WERI-Rb-1 (cell line): ENCODE measurements at regions not wholly inside any gene's neighbourhood (a gene's known extent, or its start where the extent isn't known, plus 50 kb on each side); places are given as distances from the start of the nearest gene placed in this dataset.
"Not testable (repeated sequence)": the region's sequence is repeated elsewhere in the genome, so short reads cannot be mapped to it uniquely, and the experiment has no call there.

Source experiments
- DNase-seq: peaks from one replicate; pipeline ENCODE4 v3.0.0-alpha.2; 2020
- H3K27ac ChIP-seq: fragments of 250-450 bp; sonication (Bioruptor Pico); 2 replicates; pipeline ENCODE4 v1.5.1; 2020; ENCODE audit warnings: mild to moderate bottlenecking, moderate library complexity
- H3K27me3 ChIP-seq: fragments of 250-450 bp; sonication (Bioruptor Pico); 2 replicates; pipeline ENCODE4 v1.5.1; 2021; ENCODE audit warnings: mild to moderate bottlenecking, low read depth, moderate library complexity; ENCODE audit not compliant: insufficient read depth, severe bottlenecking
- H3K36me3 ChIP-seq: fragments of 250-450 bp; sonication (Bioruptor Pico); 2 replicates; pipeline ENCODE4 v1.5.1; 2020; ENCODE audit warnings: mild to moderate bottlenecking, moderate library complexity
- H3K4me3 ChIP-seq: 2 replicates; pipeline ENCODE4 v1.5.1; 2011; ENCODE audit warnings: low read depth, mild to moderate bottlenecking, control low read depth, low read length
- H3K9me3 ChIP-seq: fragments of 250-450 bp; sonication (Bioruptor Pico); 2 replicates; pipeline ENCODE4 v1.5.1; 2021; ENCODE audit warnings: mild to moderate bottlenecking, moderate library complexity; ENCODE audit not compliant: severe bottlenecking
- TF ChIP-seq, protein P1 (sequence below): IDR thresholded peaks from 2 replicates; pipeline ENCODE4 v1.5.1; 2011; ENCODE audit warnings: low read depth, mild to moderate bottlenecking, control low read depth, inconsistent platforms, low read length

DNA sequence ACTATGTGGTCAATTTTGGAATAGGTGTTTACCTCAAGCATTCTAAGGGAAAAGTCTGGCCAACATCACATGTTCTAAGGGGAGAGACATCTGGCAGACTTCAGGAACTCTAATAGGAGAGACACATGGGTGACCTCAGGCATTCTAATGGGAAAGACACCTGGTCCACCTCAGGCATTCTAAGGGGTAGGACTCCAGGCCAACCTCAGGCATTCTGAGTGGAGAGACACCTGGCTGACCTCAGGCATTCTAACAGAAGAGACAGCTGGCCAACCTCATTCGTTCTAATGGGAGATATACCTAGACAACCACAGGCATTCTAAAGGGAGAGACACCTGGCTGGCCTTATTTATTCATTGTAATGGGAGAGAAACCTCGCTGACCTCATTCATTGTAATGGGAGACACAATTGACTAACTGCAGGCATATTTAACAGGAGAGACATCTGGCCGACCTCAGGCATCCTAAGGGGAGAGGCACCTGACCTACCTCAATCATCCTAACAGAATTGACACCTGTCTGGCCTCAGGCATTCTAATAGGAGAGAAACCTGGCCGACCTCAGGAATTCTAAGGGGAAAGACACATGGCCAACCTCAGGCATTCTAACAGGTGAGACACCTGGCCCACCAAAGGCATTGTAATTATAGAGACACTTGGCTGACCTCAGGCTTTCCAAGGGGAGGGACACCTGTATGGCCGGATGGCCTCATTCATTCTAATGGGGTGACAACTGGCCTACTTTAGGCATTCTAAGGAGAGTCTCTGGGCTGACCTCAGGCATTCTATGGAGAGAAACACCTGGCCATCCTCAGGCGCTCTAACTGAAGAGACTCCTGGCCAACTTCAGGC lies 1346.8 kb downstream of the UQCRFS1 start:
- Histone ChIP-seq H3K27ac (no peak overlapping the region), H3K4me3 (no peak overlapping the region), H3K9me3 (peaks cover 2% of the 10 kb centered on the region), H3K27me3 (no peaks in the 10 kb centered on the region), H3K36me3 (no peaks in the 10 kb centered on the region)
- TF ChIP-seq, protein P1, sequence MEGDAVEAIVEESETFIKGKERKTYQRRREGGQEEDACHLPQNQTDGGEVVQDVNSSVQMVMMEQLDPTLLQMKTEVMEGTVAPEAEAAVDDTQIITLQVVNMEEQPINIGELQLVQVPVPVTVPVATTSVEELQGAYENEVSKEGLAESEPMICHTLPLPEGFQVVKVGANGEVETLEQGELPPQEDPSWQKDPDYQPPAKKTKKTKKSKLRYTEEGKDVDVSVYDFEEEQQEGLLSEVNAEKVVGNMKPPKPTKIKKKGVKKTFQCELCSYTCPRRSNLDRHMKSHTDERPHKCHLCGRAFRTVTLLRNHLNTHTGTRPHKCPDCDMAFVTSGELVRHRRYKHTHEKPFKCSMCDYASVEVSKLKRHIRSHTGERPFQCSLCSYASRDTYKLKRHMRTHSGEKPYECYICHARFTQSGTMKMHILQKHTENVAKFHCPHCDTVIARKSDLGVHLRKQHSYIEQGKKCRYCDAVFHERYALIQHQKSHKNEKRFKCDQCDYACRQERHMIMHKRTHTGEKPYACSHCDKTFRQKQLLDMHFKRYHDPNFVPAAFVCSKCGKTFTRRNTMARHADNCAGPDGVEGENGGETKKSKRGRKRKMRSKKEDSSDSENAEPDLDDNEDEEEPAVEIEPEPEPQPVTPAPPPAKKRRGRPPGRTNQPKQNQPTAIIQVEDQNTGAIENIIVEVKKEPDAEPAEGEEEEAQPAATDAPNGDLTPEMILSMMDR, result no peak
- DNase-seq, result no peak

DNA sequence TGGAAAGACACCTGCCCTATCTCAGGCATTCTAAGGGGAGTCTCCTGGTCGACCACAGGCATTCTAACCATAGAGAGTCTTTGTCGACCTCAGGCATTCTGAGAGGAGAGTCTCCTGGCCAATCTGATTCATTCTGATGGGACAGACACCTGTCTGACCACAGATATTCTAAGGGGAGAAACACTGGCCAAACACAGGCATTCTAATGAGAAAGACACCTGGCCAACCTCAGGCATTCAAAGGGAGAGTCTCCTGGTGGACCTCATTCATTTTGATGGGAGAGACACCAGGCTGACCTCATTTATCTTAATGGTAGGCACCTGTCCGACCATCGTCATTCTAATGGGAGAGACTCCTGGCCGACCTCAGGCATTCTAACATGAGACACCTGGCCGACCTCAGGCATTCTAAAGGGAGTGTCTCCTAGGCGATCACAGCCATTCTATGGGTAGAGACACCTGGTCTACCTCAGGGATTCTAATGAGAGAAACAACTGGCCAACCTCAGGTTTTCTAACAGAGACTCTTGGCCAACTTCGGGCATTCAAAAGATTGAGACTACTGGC lies 1351.5 kb downstream of the UQCRFS1 start:
- H3K9me3 ChIP-seq, result peaks cover 15% of the 10 kb centered on the region
- TF ChIP-seq, protein P1, result no peak
- no peaks in the 10 kb centered on the region for H3K36me3 ChIP-seq
- DNase-seq, result no peak
- no peak overlapping the region for H3K27ac ChIP-seq
- H3K4me3 ChIP-seq, result no peak overlapping the region
- no peaks in the 10 kb centered on the region for H3K27me3 ChIP-seq

DNA sequence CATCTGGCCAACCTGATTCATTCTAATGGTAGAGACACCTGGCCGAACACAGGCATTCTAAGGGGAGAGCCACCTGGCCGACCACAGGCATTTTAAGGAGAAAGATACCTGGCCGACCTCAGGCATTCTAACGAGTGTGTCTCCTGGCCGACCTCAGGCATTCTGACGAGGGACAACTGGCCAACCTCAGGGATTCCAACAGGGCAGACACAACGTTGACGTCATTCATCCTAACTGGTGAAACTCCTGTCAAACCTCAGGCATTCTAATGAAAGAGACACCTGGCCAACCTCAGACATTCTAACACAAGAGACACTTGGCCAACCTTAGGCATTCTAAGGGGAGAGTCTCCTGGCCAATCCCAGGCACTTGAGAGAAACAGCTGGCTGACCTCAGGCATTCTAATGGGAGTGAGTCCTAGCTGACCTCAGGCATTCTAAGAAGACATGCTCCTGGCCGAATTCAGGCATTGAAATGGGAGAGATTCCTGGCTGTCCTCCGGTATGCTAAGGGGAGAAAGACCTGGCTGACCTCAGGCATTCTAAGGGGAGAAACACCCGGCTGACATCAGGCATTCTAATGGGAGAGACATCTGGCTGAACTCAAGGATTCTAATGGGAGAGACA lies 1352.5 kb downstream of the UQCRFS1 start:
- TF ChIP-seq, protein P1, result no peak
- Histone ChIP-seq H3K27ac (no peak overlapping the region), H3K4me3 (no peak overlapping the region), H3K27me3 (no peaks in the 10 kb centered on the region), H3K36me3 (no peaks in the 10 kb centered on the region), H3K9me3 (peaks cover 15% of the 10 kb centered on the region)
- DNase-seq, result no peak

DNA sequence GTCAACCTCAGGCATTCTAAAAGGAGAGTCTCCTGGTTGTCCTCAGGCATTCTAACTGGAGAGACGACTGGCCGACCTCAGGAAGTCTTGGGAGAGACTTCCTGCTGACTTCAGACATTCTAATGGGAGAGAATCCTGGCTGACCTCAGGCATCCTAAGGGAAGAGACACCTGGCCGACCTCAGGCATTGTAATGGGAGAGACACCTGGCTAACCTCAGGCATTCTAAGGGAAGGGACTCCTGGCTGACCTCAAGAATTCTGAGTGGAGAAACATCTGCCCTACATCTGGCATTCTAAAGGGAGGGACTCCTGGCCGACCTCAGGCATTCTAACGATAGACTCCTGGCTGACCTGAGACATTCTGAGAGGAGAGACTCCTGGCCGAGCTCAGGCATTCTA lies 1353.3 kb downstream of the UQCRFS1 start:
- Histone ChIP-seq H3K27me3 (no peaks in the 10 kb centered on the region), H3K27ac (no peak overlapping the region), H3K9me3 (peaks cover 15% of the 10 kb centered on the region), H3K4me3 (no peak overlapping the region), H3K36me3 (no peaks in the 10 kb centered on the region)
- TF ChIP-seq, protein P1, result no peak
- no peak for DNase-seq

DNA sequence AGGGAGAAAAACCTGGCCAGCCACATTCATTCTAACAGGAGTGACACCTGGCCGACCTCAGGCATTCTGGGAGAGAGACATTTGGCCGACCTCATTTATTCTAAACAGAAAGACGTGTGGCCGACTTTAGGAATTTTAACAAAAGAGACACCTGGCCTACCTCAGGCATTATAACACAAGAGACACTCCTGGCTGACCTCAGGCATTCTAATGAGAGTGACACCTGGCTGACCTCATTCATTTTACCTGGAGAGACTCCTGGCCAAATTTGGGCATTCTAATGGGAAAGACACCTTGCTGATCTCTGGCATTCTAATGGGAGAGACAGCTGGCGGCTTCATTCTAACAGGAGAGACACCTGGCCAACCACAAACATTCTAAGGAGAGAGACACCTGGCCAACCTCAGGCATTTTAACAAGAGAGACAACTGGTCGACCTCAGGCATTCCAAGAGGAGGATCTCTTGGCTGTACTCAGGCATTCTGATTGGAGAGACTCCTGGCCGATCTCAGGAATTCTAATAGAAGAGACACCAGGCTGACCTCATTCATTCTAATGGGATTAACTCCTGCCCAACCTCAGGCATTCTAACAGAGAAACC lies 1353.9 kb downstream of the UQCRFS1 start:
- Histone ChIP-seq H3K27ac (no peak overlapping the region), H3K9me3 (peaks cover 15% of the 10 kb centered on the region), H3K4me3 (no peak overlapping the region), H3K27me3 (no peaks in the 10 kb centered on the region), H3K36me3 (no peaks in the 10 kb centered on the region)
- TF ChIP-seq, protein P1, result no peak
- no peak for DNase-seq

DNA sequence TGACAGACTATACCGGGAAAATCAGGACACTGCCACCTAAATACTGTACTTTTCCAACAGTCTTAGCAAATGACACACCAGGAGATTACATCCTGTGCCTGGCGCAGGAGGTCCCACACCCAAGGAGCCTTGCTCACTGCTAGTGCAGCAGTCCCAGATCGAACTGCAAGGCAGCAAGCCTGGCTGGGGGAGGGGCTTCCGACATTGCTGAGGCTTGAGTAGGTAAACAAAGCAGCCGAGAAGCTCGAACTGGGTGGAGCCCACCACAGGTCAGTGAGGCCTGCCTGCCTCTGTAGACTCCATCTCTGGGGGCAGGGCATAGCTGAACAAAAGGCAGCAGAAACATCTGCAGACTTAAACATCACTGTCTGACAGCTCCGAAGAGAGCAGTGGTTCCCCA lies 1360.0 kb downstream of the UQCRFS1 start:
- not testable (repeated sequence) for H3K4me3 ChIP-seq, H3K36me3 ChIP-seq, H3K27ac ChIP-seq, H3K27me3 ChIP-seq, DNase-seq
- peaks cover 26% of the 10 kb centered on the region for H3K9me3 ChIP-seq
